Endothelial cell of umbilical vein (primary cell): ENCODE measurements at regions not wholly inside any gene's neighbourhood (a gene's known extent, or its start where the extent isn't known, plus 50 kb on each side); places are given as distances from the start of the nearest gene placed in this dataset.

ENCODE experiments used
- BruUV-seq: library from RNA; stranded (reverse); fragments of 400-500 nt; replicated peaks from 2 replicates; lab custom pipeline; 2021; lab: Mats Ljungman, UMichigan
- CTCF ChIA-PET: fragments of 300-600, 350-600 bp; sonication (Branson Sonifier 250); formaldehyde crosslinking; loops from one replicate; lab custom pipeline; 2021; ENCODE audit warnings: antibody characterized with exemption, inconsistent platforms; lab: Charles Lee
- POLR2A ChIA-PET: fragments of 300-600, 350-600 bp; sonication (Branson Sonifier 250); formaldehyde crosslinking; loops from one replicate; lab custom pipeline; 2021; ENCODE audit warnings: antibody characterized with exemption, inconsistent platforms; lab: Charles Lee
- DNase-seq: peaks from one replicate; pipeline ENCODE4 v3.0.0-alpha.2; 2011; ENCODE audit warnings: low read depth, low spot score
- FAIRE-seq: peaks from 2 replicates; lab custom pipeline; 2011; peaks lifted over from hg19 to GRCh38; lab: Jason Lieb, UNC
- H2AFZ ChIP-seq: 2 replicates; pipeline ENCODE4 v1.6.0; 2012; ENCODE audit warnings: low read depth, low read length, control low read depth, inconsistent platforms
- H3K27ac ChIP-seq: 2 replicates; pipeline ENCODE4 v1.5.1; 2011; ENCODE audit warnings: low read depth, mild to moderate bottlenecking, control low read depth, low read length, moderate library complexity; ENCODE audit not compliant: insufficient read depth
- H3K27me3 ChIP-seq, 2 experiments: 2 replicates each; pipeline versions ENCODE4 v1.6.0 to v1.6.1; 2011; ENCODE audit warnings: low read length in 2 of 2, mixed read lengths in 1 of 2; ENCODE audit not compliant: control insufficient read depth in 2 of 2, insufficient read depth in 2 of 2
- H3K36me3 ChIP-seq, 2 experiments: 2 replicates in 1 of 2; 3 replicates in 1 of 2; pipeline ENCODE4 v1.5.1; 2011; ENCODE audit warnings: low read length in 2 of 2, mild to moderate bottlenecking in 1 of 2, moderate library complexity in 1 of 2; ENCODE audit not compliant: control insufficient read depth in 2 of 2, insufficient read depth in 2 of 2; ENCODE audit errors: extremely low read depth in 1 of 2
- H3K4me1 ChIP-seq: 3 replicates; pipeline ENCODE4 v1.5.1; 2011; ENCODE audit warnings: mild to moderate bottlenecking, low read length; ENCODE audit not compliant: control insufficient read depth, insufficient read depth; ENCODE audit errors: extremely low read depth
- H3K4me2 ChIP-seq: 2 replicates; pipeline ENCODE4 v1.6.1; 2011; ENCODE audit warnings: low read length, control low read depth, mixed read lengths; ENCODE audit not compliant: insufficient read depth
- H3K4me3 ChIP-seq, 3 experiments: fragments of 200-600 bp in 1 of 3; sonication (generic), shearing (Covaris generic) in 1 of 3; replicated peaks in 1 of 3; 2 replicates each; pipeline ENCODE4 v1.5.1; 2011 to 2016; ENCODE audit warnings: control low read depth in 3 of 3, low read length in 3 of 3, mild to moderate bottlenecking in 2 of 3, inconsistent platforms in 1 of 3, low read depth in 1 of 3, moderate library complexity in 1 of 3; ENCODE audit not compliant: insufficient read depth in 1 of 3
- H3K79me2 ChIP-seq: 2 replicates; pipeline ENCODE4 v1.6.0; 2012; ENCODE audit warnings: low read length, inconsistent platforms; ENCODE audit not compliant: control insufficient read depth, insufficient read depth
- H3K9ac ChIP-seq: replicated peaks from 2 replicates; pipeline ENCODE3; 2011; ENCODE audit warnings: low read length, control low read depth; ENCODE audit not compliant: insufficient read depth; ENCODE audit errors: extremely low read depth
- H3K9me1 ChIP-seq: replicated peaks from 3 replicates; pipeline ENCODE4 v1.6.0; 2011; ENCODE audit warnings: mild to moderate bottlenecking, low read length; ENCODE audit not compliant: control insufficient read depth, insufficient read depth; ENCODE audit errors: extremely low read depth
- H3K9me3 ChIP-seq: replicated peaks from 2 replicates; pipeline ENCODE4 v1.5.1; 2012; ENCODE audit warnings: low read length, inconsistent platforms; ENCODE audit not compliant: control insufficient read depth, insufficient read depth
- H4K20me1 ChIP-seq: replicated peaks from 2 replicates; pipeline ENCODE3; 2011; ENCODE audit warnings: mild to moderate bottlenecking, low read length; ENCODE audit not compliant: control insufficient read depth, insufficient read depth; ENCODE audit errors: extremely low read depth
- CTCF ChIP-seq, 2 donors: IDR thresholded peaks; 1 replicate in 1 of 2; 2 replicates in 1 of 2; pipeline ENCODE4 v1.5.1; 2011; ENCODE audit warnings: low read length in 2 of 2, mild to moderate bottlenecking in 2 of 2, moderate library complexity in 2 of 2, control low read depth in 1 of 2, inconsistent platforms in 1 of 2, low read depth in 1 of 2; ENCODE audit not compliant: insufficient read depth in 1 of 2; ENCODE audit errors: extremely low read depth in 1 of 2
- EZH2 ChIP-seq: IDR thresholded peaks from 2 replicates; pipeline ENCODE4 v1.6.1; 2012; ENCODE audit warnings: borderline replicate concordance, low read depth, mild to moderate bottlenecking, moderate library complexity, low read length, inconsistent platforms; ENCODE audit not compliant: severe bottlenecking
- FOS ChIP-seq: IDR thresholded peaks from 2 replicates; pipeline ENCODE4 v1.6.1; 2011; ENCODE audit warnings: mild to moderate bottlenecking, low read length, moderate library complexity, borderline replicate concordance; ENCODE audit not compliant: insufficient read depth
- GATA2 ChIP-seq: IDR thresholded peaks from 2 replicates; pipeline ENCODE4 v1.7.0; 2011; ENCODE audit warnings: low read depth, mild to moderate bottlenecking, moderate library complexity, mixed read lengths, low read length; ENCODE audit not compliant: insufficient read length, insufficient read depth
- JUN ChIP-seq: IDR thresholded peaks from 2 replicates; pipeline ENCODE4 v1.6.1; 2011; ENCODE audit warnings: borderline replicate concordance, low read depth; ENCODE audit not compliant: insufficient read length, insufficient read depth
- MAX ChIP-seq: IDR thresholded peaks from 2 replicates; pipeline ENCODE4 v1.6.1; 2011; ENCODE audit not compliant: insufficient read depth, insufficient read length
- MYC ChIP-seq: IDR thresholded peaks from one replicate; pipeline ENCODE4 v1.6.1; 2011; ENCODE audit warnings: mild to moderate bottlenecking, low read depth, low read length
- POLR2A ChIP-seq: IDR thresholded peaks from 2 replicates; pipeline ENCODE4 v1.6.1; 2012; ENCODE audit warnings: low read depth, mild to moderate bottlenecking, control low read depth, low read length
- POLR2AphosphoS5 ChIP-seq: IDR thresholded peaks from 2 replicates; pipeline ENCODE4 v1.6.1; 2012; ENCODE audit warnings: low read depth, mild to moderate bottlenecking, control low read depth, low read length, moderate library complexity; ENCODE audit not compliant: insufficient read depth
- dilution Hi-C: fragments of 300-500 bp; cut with MboI; formaldehyde crosslinking; loops from one replicate; pipeline ENCODE4 v1.15.0; 2019; ENCODE audit warnings: low sequenced_read_pairs; ENCODE audit not compliant: extremely low pct_ligation_motif_present
- intact Hi-C: fragments of 100-400 bp; cut with micrococcal nuclease; formaldehyde crosslinking; loops from one replicate; pipeline ENCODE4 v1.10.0; 2022

- CTCF ChIA-PET, result interaction anchor here (1.4 to 1.6 kb wide), 2 partner anchors 8 to 50 kb away, joined by 4 read pairs; no protein-coding TSS in a partner anchor
- POLR2A ChIA-PET, result no interaction called here
- H3K36me3 ChIP-seq, result no peaks in the 10 kb centered on the region
- no peak overlapping the region for H3K9ac ChIP-seq
- no peaks in the 10 kb centered on the region for H3K9me1 ChIP-seq
- DNase-seq, result no peak
- dilution Hi-C loops, result no loop called here
- H3K4me2 ChIP-seq, result no peak overlapping the region
- no peak for TF ChIP-seq FOS
- TF ChIP-seq GATA2, result no peak
- TF ChIP-seq POLR2A, result no peak
- TF ChIP-seq CTCF (IDR thresholded peaks at IDR 0.05; ENCODE audit: extremely low read depth in 1 of 2, insufficient read depth in 1 of 2, low read depth in 1 of 2, low read length in 2 of 2), result no peak
- no peak for TF ChIP-seq MAX
- TF ChIP-seq EZH2, result no peak
- TF ChIP-seq POLR2AphosphoS5, result no peak
- TF ChIP-seq JUN, result no peak
- no peak for TF ChIP-seq MYC
- no TSS peak for BruUV-seq
- intact Hi-C loops, result no loop called here
- FAIRE-seq, result no peak
- H3K27me3 ChIP-seq, result no peaks in the 10 kb centered on the region
- H3K4me3 ChIP-seq, result no peak overlapping the region
- H2AFZ ChIP-seq, result no peak overlapping the region
- no peaks in the 10 kb centered on the region for H3K4me1 ChIP-seq
- no peaks in the 10 kb centered on the region for H3K79me2 ChIP-seq
- H4K20me1 ChIP-seq, result no peaks in the 10 kb centered on the region
- H3K9me3 ChIP-seq, result no peaks in the 10 kb centered on the region
- no peak overlapping the region for H3K27ac ChIP-seq
These were observed 268.1 kb downstream of the MFSD1 start for GRCh38 chr3:159069866-159070425.
